CD14-positive monocyte (primary cell): ENCODE measurements at regions not wholly inside any gene's neighbourhood (a gene's known extent, or its start where the extent isn't known, plus 50 kb on each side); places are given as distances from the start of the nearest gene placed in this dataset.

Experiments
- DNase-seq, 3 donors: peaks; one replicate each; pipeline ENCODE4 v3.0.0-alpha.2; 2011 to 2022
- H2AFZ ChIP-seq: 2 replicates; pipeline ENCODE4 v1.6.0; 2012; ENCODE audit warnings: mild to moderate bottlenecking, low read depth, low read length, inconsistent platforms; ENCODE audit not compliant: insufficient read depth, poor library complexity, severe bottlenecking
- H3K27ac ChIP-seq, 2 donors: 1 replicate in 1 of 2; 2 replicates in 1 of 2; pipeline ENCODE4 v1.5.1; 2012 to 2013; ENCODE audit warnings: low read length in 2 of 2, control low read depth in 1 of 2, inconsistent platforms in 1 of 2, low read depth in 1 of 2, mild to moderate bottlenecking in 1 of 2
- H3K27me3 ChIP-seq, 2 donors: one replicate each; pipeline versions ENCODE4 v1.6.0 to v1.6.1; 2011 to 2013; ENCODE audit warnings: low read length in 2 of 2; ENCODE audit not compliant: control insufficient read depth in 2 of 2, insufficient read depth in 2 of 2
- H3K36me3 ChIP-seq, 2 donors: replicated peaks in 1 of 2; 1 replicate in 1 of 2; 2 replicates in 1 of 2; pipeline versions ENCODE4 v1.5.1 to v1.6.1; 2012 to 2013; ENCODE audit warnings: low read length in 2 of 2, control low read depth in 1 of 2, inconsistent platforms in 1 of 2, mild to moderate bottlenecking in 1 of 2; ENCODE audit not compliant: insufficient read depth in 2 of 2, control insufficient read depth in 1 of 2
- H3K4me1 ChIP-seq, 2 donors: 1 replicate in 1 of 2; 2 replicates in 1 of 2; pipeline versions ENCODE4 v1.5.1 to v1.6.1; 2012 to 2013; ENCODE audit warnings: low read length in 2 of 2, control low read depth in 1 of 2, inconsistent platforms in 1 of 2, mild to moderate bottlenecking in 1 of 2, moderate library complexity in 1 of 2; ENCODE audit not compliant: insufficient read depth in 2 of 2, control insufficient read depth in 1 of 2
- H3K4me2 ChIP-seq: replicated peaks from 2 replicates; pipeline ENCODE3; 2012; ENCODE audit warnings: low read length, moderate library complexity, mild to moderate bottlenecking; ENCODE audit not compliant: poor library complexity, severe bottlenecking; ENCODE audit errors: extremely low read depth
- H3K4me3 ChIP-seq, 3 experiments: fragments of 200-600 bp in 1 of 3; sonication (generic) in 1 of 3; replicated peaks in 1 of 3; 1 replicate in 2 of 3; 2 replicates in 1 of 3; pipeline ENCODE4 v1.5.1; 2011 to 2013; ENCODE audit warnings: low read length in 3 of 3, mild to moderate bottlenecking in 3 of 3, control low read depth in 2 of 3, low read depth in 2 of 3, inconsistent platforms in 1 of 3, moderate library complexity in 1 of 3
- H3K79me2 ChIP-seq: 2 replicates; pipeline ENCODE4 v1.6.0; 2012; ENCODE audit warnings: mild to moderate bottlenecking, control low read depth, inconsistent platforms, low read length, moderate library complexity; ENCODE audit not compliant: insufficient read depth
- H3K9ac ChIP-seq: 2 replicates; pipeline ENCODE4 v1.6.0; 2017; ENCODE audit warnings: low read length, mild to moderate bottlenecking; ENCODE audit not compliant: insufficient read depth, poor library complexity, severe bottlenecking
- H3K9me3 ChIP-seq, 2 donors: replicated peaks in 1 of 2; 1 replicate in 1 of 2; 2 replicates in 1 of 2; pipeline versions ENCODE4 v1.5.1 to v1.6.1; 2012 to 2013; ENCODE audit warnings: low read length in 2 of 2, control low read depth in 1 of 2; ENCODE audit not compliant: control insufficient read depth in 1 of 2, insufficient read depth in 1 of 2
- H4K20me1 ChIP-seq: 2 replicates; pipeline ENCODE4 v1.6.0; 2012; ENCODE audit warnings: mild to moderate bottlenecking, low read length, control low read depth, moderate library complexity; ENCODE audit not compliant: insufficient read depth
- H3K27ac Mint-ChIP-seq, 7 donors: one replicate each; pipeline ENCODE4 v1.8.0; 2020; ENCODE audit warnings: mild to moderate bottlenecking in 7 of 7, mixed read lengths in 7 of 7, moderate library complexity in 6 of 7, inconsistent platforms in 2 of 7
- H3K27me3 Mint-ChIP-seq, 3 donors: one replicate each; pipeline ENCODE4 v1.8.0; 2021 to 2022; ENCODE audit warnings: low read depth in 3 of 3, mild to moderate bottlenecking in 3 of 3, mixed read lengths in 3 of 3, moderate library complexity in 3 of 3, inconsistent platforms in 1 of 3
- H3K36me3 Mint-ChIP-seq, 2 donors: one replicate each; pipeline ENCODE4 v1.8.0; 2020; ENCODE audit warnings: mixed read lengths in 2 of 2, inconsistent platforms in 1 of 2, mild to moderate bottlenecking in 1 of 2
- H3K4me1 Mint-ChIP-seq: one replicate; pipeline ENCODE4 v1.8.0; 2020; ENCODE audit warnings: mild to moderate bottlenecking, mixed read lengths
- H3K4me3 Mint-ChIP-seq, 2 donors: one replicate each; pipeline ENCODE4 v1.8.0; 2020; ENCODE audit warnings: mild to moderate bottlenecking in 2 of 2, mixed read lengths in 2 of 2, moderate library complexity in 1 of 2
- H3K9me3 Mint-ChIP-seq, 7 donors: one replicate each; pipeline ENCODE4 v1.8.0; 2020 to 2022; ENCODE audit warnings: mixed read lengths in 7 of 7, mild to moderate bottlenecking in 6 of 7, moderate library complexity in 6 of 7, inconsistent platforms in 2 of 7
- WGBS: methylation state at CpG from one replicate; pipeline ENCODE4 v1.1.5; 2013; ENCODE audit warnings: missing lambda C conversion rate; ENCODE audit not compliant: insufficient coverage; 5-methylcytosine and 5-hydroxymethylcytosine counted together
- intact Hi-C, 2 donors: fragments of 100-400 bp; cut with micrococcal nuclease; formaldehyde crosslinking; loops; one replicate each; pipeline versions ENCODE4 v1.15.0 to v1.15.1; 2023
- TF ChIP-seq, protein P1 (sequence below): fragments of 200-600 bp; IDR thresholded peaks from one replicate; pipeline ENCODE4 v1.8.0; 2022; ENCODE audit warnings: antibody characterized with exemption, mild to moderate bottlenecking

DNA sequence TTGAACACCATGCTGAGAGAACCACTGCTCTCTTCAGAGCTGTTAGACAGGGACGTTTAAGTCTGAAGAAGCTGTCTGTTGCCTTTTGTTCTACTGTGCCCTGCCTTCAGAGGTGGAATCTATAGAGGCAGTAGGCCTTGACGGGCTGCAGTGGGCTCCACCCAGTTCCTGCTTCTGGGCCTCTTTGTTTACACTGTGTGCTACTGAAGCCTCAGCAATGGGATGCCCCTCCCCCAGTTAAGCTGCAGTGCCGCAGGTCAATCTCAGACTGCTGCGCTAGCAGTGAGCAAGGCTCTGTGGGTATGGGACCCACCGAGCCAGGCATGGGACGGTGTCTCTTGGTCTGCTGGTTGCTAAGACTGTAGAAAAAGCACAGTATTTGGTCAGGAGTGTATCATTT, 162.3 kb upstream of the NXPH2 start:
- Mint-ChIP-seq H3K36me3 (no peaks in the 10 kb centered on the region), H3K4me3 (no peak overlapping the region), H3K27ac (no peak overlapping the region), H3K27me3 (no peaks in the 10 kb centered on the region), H3K4me1 (no peaks in the 10 kb centered on the region), H3K9me3 (peaks cover 2 to 17% (median 9%) of the 10 kb centered on the region in 7 donors)
- no peak overlapping the region for H3K4me3 ChIP-seq
- H3K27me3 ChIP-seq: no peaks in the 10 kb centered on the region
- H3K36me3 ChIP-seq: no peaks in the 10 kb centered on the region
- WGBS: 67% methylated on average over 4 of the region's 6 CpGs
- no peaks in the 10 kb centered on the region for H4K20me1 ChIP-seq
- TF ChIP-seq, protein P1, sequence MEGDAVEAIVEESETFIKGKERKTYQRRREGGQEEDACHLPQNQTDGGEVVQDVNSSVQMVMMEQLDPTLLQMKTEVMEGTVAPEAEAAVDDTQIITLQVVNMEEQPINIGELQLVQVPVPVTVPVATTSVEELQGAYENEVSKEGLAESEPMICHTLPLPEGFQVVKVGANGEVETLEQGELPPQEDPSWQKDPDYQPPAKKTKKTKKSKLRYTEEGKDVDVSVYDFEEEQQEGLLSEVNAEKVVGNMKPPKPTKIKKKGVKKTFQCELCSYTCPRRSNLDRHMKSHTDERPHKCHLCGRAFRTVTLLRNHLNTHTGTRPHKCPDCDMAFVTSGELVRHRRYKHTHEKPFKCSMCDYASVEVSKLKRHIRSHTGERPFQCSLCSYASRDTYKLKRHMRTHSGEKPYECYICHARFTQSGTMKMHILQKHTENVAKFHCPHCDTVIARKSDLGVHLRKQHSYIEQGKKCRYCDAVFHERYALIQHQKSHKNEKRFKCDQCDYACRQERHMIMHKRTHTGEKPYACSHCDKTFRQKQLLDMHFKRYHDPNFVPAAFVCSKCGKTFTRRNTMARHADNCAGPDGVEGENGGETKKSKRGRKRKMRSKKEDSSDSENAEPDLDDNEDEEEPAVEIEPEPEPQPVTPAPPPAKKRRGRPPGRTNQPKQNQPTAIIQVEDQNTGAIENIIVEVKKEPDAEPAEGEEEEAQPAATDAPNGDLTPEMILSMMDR: no peak
- H3K4me2 ChIP-seq: no peak overlapping the region
- H2AFZ ChIP-seq: no peak overlapping the region
- DNase-seq: no peak
- no peaks in the 10 kb centered on the region for H3K4me1 ChIP-seq
- H3K9me3 ChIP-seq: peaks cover 10 to 18% of the 10 kb centered on the region in 2 donors
- intact Hi-C loops: no loop called here
- no peak overlapping the region for H3K27ac ChIP-seq
- H3K9ac ChIP-seq: no peak overlapping the region
- H3K79me2 ChIP-seq: no peaks in the 10 kb centered on the region

DNA sequence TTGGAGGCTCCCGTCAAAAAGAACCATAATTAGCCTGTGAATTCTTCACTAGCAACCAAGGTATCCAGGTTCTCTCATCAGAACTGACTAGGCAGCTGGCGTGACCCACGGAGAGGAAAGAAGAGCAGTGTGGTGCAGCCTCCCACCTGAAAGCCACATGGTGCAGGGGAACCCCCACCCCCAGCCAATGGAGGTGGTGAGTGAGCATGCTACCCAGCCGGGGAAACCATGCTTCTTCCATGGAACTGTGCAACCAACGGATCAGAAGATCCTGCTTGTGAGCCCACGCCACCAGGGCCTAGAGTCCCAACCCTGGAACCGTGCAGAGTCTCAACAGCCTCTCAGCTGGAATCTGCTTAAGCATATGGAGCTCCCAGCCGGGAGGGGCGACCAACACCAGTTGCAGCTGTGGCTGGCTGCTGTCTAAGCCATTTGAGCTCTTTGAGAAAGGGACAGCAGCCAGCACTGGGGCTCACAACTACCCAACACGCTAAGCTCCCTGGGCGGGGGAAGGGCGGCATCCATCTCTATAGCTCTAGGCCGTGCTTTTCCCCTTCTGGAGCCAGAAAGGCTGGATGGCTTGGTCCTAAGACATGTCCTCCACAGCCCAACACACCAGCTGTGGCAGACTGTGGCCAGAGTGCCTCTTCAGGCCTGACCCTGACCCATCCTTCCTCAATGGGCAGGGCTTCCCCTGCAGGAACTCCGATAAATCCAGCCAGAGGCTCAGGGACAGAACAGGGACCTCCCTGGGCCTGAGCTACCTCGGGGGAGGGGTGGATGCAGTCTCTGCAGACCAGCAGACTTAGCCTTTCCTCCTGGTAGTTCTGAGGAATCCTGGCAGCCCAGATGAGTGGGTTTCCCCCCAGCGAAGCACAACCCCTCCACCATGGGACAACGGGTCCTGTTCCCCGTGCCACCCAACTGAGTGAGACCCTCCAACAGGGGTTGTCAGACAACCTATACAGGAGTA, 151.4 kb upstream of the NXPH2 start:
- H3K36me3 ChIP-seq: no peaks in the 10 kb centered on the region
- Mint-ChIP-seq H3K9me3 (peaks cover 0 to 13% (median 9%) of the 10 kb centered on the region in 7 donors), H3K36me3 (no peaks in the 10 kb centered on the region), H3K27ac (no peak overlapping the region), H3K4me1 (no peaks in the 10 kb centered on the region), H3K4me3 (no peak overlapping the region), H3K27me3 (no peaks in the 10 kb centered on the region)
- no peaks in the 10 kb centered on the region for H3K27me3 ChIP-seq
- no peaks in the 10 kb centered on the region for H3K79me2 ChIP-seq
- no peak overlapping the region for H3K27ac ChIP-seq
- H3K9ac ChIP-seq: no peak overlapping the region
- no peaks in the 10 kb centered on the region for H3K4me1 ChIP-seq
- DNase-seq: no peak
- H2AFZ ChIP-seq: no peak overlapping the region
- H3K9me3 ChIP-seq: peaks cover 5 to 16% of the 10 kb centered on the region in 2 donors
- no peaks in the 10 kb centered on the region for H4K20me1 ChIP-seq
- 82% methylated on average over 13 of the region's 18 CpGs for WGBS
- TF ChIP-seq, protein P1: no peak
- H3K4me2 ChIP-seq: no peak overlapping the region
- intact Hi-C loops: no loop called here
- H3K4me3 ChIP-seq: no peak overlapping the region
